Ramos (cell line): ENCODE measurements at regions not wholly inside any gene's neighbourhood (a gene's known extent, or its start where the extent isn't known, plus 50 kb on each side); places are given as distances from the start of the nearest gene placed in this dataset.

ENCODE experiments used
- in situ Hi-C: fragments of 300-500 bp; cut with MboI; formaldehyde crosslinking; loops from one replicate; pipeline ENCODE4 v1.14.3; 2022; ENCODE audit warnings: low sequenced_read_pairs; ENCODE audit not compliant: unreplicated experiment

DNA sequence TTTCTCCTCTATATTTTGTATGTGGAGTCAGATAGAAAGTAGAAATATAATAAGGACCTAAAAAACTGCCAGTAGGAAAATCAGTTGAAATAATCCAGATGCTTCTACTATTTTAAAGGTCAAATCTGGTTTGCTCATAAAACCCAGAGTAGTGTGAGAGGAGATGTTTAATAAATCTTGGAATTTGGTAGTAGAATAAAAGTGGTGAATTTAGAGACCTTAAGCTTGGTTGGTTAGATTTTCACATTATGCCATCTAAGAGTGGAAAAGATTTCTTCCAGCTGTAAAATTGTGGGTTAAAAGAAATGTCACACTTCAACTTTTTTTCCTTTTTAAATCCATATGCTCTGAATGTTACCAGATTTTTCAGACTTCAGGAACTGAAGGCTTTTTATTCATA lies 266.4 kb upstream of the GOLIM4 start:
- in situ Hi-C loops, result no loop called here

DNA sequence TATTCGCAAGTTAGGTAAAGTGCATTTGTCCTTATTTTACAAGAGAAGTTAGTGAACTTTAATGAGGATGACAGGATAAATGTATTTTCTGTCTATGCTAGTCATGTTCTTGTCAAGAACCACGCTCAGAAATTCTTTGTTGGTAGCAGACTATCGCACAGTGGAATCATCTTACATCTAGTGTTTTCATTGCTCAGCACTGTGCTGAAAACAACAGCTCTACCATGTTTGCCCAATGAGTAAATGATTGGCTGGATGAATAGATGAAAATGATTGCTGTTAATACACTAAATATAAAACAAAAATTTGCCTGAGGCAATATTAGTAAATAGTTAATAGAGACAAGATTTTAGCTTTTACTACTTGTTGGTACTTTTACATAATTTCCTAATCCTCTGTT lies 265.3 kb upstream of the GOLIM4 start:
- in situ Hi-C loops, result no loop called here

DNA sequence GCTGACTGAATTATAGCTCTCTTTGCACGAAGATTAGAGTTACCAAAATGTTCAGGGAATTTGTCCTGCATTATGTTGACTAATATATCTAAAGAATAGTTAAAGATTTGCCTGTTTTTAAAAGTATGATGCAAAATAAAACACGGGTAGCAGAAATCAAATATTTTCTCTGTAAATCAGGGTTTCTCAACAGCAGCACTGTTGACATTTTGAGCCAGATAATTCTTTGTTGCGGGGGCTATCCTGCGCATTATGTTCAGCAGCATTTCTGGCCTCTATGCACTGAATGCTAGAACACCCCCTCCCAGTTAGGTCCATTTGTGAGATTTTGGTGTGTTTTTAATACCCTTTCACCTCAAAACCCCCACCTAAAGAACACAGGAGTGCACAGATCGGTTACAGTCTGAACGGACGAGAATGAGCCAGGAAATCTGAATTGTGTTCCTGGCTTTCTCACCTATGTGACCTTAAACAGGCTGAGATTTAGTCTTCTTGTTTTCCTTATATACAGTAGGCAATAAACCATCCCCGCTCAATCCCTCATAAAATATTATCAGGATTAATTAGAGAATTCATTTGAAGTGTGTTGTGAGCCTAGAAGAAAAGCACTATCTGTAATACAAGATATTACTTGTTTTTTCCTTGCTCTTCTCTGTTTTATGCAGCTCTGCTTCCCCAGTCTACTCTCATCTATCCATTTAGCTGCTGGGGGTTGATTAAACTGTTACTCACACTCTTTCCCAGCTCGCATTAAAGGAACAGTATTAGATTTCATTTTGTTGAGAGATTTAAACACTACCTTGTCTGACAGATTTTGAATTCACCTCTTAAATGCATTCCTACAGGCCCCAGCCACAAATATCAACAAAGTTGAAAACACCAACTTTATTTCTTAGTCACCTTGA lies 247.5 kb upstream of the GOLIM4 start:
- in situ Hi-C loops, result no loop called here

DNA sequence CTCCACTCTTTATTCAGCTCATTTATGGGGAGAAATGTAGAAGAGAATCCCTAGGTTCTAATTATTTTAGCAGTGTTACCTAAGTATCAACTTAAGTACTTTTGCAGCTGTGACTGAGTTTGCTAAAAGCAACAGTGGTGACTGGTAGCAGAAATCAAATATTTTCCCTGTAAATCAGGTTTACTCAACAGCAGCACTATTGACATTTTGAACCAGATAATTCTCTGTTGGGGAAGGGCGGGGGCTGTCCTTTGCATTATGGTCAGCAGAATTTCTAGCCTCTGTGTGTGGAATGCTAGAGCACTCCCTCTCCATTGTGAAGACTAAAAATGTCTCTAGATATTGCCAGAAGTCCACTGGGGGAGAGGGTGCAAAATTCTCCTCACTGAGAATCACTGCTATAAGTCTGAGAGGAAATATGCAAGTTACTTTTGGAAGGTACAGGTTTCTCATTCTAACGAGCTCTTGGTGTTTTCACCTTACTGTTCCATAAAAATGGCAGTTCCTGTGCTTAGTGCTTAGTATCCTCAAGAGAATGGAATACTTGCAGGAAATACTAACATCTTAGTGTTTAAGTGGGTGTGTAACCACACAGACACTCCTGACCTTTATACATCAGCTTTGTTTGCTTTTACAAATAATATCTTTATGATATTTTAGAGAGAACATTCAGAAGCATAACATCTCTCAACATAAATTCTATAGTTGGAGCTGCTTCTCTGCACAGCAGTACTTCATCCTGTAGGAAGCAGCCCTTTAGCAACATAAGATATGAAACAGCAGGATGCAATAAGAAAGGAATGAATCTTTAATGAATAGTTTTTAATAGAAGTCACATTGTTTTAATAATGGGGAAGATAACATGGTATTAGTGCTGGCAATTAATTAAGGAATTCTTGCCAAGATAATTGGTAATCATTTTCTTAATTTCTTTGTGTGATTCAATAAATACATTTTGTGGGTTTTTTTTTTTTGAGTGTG lies 246.5 kb upstream of the GOLIM4 start:
- in situ Hi-C loops, result no loop called here

DNA sequence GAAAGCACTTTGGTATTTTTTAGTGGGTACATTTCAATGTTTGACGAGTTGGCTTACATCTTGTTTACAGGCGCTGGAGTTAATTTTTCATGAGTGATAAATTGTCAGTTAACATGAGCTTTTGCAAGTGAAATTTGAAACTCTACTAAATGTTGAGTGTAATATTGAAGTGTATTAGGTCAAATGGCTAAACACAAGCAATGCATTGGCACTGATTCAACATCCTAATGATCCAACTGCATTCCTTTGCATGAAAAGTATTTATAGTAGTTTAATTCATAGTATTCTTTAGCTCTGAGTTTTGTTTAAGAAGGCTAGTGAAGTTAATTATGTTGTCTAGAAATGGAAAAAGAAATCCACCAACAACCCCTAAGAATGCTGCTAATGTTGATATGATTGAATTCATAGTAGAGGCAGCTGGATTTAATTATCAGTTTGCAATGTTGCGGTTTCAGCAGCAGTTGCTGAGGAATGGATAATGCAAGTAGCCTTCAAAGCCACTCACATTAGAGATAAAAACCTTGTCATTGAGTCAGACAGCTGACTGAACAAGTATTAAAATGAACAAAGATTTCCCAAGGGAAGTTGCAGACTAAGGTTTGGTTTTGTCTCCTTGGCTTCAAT lies 245.6 kb upstream of the GOLIM4 start:
- in situ Hi-C loops, result no loop called here

DNA sequence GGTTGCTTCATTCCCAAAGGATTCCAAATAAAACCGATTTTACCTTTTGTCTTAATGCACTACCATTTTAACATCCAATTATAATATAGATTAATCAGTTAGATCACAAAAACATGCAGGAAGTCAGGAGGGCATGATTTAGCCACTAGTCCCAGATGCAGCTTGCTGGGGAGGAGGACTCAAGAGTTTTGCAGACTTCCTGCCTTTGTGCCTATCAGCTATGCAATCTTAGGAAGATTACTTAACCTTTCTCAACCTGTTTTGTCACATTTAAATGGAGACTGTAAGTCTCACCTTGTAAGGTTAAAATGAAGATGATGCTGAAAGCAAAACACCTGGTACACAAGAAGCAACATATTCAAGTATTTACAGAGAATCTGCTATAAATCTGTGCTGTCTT lies 242.4 kb upstream of the GOLIM4 start:
- in situ Hi-C loops, result no loop called here

DNA sequence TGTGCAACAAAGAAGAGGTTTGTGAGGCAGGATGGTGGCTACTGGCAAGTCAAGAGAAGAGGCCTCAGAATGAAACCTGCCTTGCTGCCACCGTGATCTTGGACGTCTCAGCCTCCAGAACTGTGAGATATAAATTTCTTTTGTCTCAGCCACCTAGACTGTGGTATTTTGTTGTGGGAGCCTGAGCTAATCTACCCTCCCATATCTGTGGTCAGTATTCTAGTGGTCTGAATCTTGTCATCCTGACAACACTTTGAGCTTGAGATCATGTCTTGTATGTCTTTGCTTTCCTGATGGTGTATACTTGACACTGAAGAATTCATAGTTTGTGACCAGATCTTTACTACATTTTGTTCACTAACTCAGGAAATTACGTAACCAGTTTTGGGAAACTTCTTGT lies 240.6 kb upstream of the GOLIM4 start:
- in situ Hi-C loops, result no loop called here

DNA sequence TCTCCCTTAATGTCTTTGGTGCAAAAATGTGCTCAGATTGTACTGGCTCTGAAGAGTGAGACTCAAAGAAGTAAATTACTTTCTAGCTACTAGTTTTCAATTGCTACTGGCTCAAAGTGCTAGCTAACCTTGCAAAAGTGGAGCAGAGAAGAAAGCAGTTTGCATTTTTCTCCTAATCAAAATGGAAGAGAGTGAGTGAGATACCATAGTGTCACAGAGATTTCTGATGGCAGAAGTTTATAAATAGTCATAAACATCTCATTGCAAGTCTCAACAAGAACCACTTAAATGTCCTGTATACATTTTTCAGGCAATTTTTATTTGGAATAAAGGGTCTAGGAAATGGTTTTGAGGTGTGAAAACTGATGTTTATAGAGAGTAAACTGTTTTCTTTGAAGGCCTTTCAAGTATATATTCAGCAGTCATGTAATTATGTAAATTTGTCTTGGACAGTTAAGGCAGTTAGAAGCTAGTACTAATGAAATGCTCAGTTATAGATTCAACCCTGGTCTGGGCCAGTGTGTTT lies 237.7 kb upstream of the GOLIM4 start:
- in situ Hi-C loops, result no loop called here

DNA sequence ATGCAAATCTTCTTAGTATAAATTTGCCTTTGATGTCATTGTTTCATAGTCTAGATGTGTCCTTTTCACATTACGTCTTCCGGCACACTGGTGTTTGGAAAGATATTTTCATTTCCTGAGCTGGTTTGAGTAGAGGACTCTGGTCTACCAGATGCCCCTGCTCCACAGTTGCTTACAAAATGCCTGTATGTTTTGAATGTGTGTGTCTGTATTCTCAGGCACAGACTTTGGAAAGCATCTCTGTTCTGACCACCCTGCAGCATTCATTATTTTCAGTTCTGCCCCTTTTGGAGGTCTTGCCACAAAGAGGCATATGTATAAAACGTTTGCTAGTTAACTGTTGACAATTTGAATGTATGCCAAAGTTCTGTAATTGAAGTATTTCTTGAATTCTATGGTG lies 236.0 kb upstream of the GOLIM4 start:
- in situ Hi-C loops, result no loop called here

DNA sequence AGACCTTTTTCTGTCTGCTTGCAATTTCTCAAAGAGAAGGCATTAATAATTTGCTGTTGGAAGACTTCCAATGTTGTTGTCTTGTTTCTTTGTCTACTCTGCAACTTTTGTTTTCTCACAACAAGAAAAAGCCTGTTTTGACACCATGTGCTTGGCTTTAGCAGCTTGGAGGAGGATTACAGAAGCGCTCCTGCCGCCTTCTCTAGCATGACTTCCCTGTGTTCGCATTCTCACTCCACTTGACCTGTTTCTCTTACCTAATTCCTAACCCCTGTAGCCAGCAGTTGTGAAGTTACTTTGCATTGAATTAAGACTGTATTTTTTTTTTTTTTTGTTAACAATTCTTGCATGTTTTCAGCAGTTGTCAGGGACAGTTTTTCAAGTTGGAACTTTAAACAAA lies 235.3 kb upstream of the GOLIM4 start:
- in situ Hi-C loops, result no loop called here

DNA sequence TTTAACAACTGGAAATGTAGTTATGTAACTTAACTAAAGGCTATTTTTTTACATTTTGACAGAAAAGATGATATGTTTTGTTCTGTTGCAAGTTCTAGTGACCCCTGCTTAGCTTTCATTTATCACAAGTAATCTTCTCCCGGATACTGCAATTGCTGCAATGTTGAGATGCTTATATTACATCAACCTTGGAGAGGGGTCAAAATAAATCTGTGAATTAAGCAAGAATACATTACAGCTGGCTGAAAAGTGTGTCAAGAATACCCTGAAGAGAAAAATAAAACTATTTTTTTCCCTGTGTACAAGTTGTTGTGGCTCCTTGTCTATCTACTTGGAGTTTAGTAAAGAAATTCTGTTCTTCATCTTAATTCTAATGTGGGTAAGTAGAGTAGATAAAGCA lies 232.1 kb upstream of the GOLIM4 start:
- in situ Hi-C loops, result no loop called here

DNA sequence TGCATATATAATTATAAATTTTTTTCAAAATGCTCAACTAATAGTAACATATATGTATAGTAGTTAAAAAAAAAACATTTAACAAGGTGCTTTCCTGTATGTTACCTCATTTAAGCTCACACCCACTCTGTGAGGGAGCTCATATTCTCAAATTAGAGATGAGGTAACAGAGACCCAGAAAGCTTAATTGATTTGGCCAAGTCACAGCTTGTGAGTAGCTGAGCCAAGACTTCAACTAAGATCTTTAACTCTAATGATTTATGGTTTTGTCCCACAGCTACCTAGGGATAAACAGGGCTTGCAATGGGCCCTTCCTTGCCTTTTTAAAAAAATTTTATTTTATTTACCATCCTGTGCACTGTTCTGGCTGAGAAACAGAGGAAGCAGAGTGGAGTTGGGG lies 230.0 kb upstream of the GOLIM4 start:
- in situ Hi-C loops, result no loop called here

DNA sequence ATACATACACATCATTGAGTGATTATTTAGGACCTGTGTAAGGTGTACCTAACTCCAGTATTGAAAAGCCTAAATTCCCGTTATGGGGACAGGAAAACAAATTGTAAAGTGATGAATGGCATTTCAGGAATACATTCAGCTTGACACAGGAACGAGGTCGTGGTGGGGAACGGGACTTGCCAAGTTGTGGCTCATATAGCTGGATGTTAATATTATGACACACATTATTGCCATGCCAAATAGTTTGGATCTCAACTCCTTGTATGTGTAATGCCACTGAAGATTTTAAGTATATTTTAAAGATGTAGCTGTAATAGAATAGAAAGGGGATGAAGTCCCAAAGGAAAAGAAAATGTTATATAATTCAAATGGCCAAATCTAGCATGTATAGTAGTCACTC lies 227.2 kb upstream of the GOLIM4 start:
- in situ Hi-C loops, result no loop called here

DNA sequence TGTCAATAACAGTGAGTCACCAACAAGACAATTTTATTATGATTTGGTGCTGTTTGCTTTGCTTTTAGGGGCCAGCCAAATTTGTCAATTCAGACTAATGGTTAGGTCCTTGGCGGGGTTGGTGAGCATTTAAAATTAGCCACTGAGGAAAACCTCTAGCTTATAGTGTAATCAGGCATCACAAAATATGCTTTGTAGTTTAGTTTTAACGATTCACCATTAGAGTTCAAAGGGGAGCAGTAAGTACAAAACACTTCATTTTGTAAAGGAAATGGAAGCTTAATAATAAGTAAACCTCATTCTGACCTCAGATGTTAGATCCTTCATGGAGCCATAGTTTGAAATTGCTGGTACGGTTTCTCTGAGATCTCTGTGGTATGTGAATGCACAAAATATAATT lies 218.4 kb upstream of the GOLIM4 start:
- in situ Hi-C loops, result no loop called here

DNA sequence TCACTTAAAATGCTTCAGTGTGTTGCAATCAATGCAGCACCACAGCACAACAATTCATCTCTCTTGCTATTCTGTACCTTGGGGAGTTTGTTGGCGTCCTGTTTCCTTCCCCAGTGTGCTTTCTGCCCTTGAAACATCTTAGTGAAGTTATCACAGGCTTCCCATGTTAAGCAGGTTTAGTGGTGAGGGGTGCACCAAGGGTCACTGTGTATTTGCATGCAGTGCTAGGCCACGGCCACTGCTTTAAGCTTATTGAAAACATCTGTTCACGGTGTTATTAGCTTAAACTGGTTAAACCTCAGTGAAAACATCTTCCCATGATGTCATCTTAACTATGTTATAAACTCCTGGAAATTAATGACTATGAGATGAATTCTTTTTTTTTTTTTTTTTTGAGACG lies 217.3 kb upstream of the GOLIM4 start:
- in situ Hi-C loops, result no loop called here

DNA sequence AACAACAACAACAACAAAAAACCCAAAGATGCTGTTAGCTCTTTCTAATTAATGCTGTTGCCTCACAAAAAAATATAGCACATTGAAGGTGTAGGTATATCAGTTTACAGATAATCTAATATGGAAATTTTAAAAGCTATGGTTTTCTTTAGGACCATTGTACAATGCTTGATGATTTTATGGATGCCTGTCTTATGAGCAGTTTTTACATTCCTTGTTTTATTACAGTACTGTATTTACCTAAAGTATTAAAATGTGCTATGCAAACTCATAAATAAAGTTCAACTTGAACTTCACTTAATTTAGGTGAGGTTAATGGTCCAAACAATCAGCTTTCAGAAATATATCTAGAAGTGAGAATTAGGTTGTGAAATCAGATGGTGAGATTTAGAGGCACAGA lies 212.2 kb upstream of the GOLIM4 start:
- in situ Hi-C loops, result no loop called here

DNA sequence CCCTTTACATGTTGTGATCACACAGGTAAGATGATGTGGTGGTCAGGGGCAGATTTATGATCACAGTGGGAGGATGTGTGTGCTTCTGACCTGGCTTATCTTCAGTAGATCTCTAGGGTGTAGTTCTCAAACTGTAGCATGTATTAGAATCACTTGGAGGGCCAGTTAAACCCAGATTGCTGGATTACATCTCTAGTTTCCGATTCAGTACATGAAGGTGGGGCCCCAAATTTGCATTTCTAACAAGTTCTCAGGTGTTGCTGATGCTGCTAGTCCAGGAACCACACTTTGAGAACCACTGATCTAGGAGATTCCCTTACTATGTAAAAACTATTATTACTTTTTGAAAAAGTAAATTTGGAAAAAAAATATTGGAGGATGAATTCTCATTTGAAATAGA lies 199.3 kb upstream of the GOLIM4 start:
- in situ Hi-C loops, result no loop called here

DNA sequence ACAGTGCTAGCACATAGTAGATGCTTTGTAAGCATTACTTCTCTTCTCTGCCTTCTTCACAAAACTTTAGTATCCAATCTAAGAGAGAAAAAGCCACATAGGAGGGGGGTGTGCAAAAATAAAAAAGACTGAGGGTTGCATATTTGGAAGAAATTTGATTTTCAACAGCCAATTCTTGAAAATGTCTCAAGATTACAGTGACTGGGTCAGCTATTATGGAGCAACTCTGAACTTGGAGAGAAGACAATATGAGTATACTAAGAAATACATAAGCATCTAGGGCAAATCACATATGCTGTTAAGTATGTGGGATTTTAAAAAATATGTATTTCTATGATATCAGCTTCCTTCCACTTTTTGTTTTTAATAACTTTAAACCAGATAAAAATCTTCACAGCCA lies 196.6 kb upstream of the GOLIM4 start:
- in situ Hi-C loops, result no loop called here

DNA sequence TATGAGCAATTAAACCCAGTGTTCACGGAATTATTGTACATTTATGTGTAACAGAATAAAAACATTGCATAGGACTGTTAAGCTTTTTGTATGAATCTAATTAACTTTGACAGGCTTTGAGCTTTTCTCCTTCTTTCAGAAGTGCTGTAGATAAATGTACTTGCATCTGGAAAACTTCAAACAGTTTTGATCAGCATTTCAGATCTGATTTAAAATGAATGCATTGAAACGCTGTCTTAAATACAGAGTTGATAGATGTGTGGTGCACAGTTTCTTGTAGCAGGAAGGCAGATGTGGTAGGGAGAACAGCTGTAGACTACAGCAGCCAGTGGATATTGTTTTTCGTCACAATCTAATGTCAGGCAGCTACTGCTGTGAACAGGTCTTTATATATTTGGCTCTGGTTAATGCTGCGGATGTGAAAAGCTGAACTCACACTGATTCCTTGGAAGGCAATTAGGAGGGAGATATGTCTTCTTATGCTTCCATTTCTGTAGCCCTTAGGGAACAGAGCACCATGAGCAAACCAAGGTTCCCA lies 193.8 kb upstream of the GOLIM4 start:
- in situ Hi-C loops, result no loop called here
